ENCODE measurements at regions not wholly inside any gene's neighbourhood (a gene's known extent, or its start where the extent isn't known, plus 50 kb on each side); places are given as distances from the start of the nearest gene placed in this dataset.
A peak's percentile ranks its signal among the peaks of the same experiment; 100 is the strongest.
"Not testable (repeated sequence)": the region's sequence is repeated elsewhere in the genome, so short reads cannot be mapped to it uniquely, and the experiment has no call there.

DNA sequence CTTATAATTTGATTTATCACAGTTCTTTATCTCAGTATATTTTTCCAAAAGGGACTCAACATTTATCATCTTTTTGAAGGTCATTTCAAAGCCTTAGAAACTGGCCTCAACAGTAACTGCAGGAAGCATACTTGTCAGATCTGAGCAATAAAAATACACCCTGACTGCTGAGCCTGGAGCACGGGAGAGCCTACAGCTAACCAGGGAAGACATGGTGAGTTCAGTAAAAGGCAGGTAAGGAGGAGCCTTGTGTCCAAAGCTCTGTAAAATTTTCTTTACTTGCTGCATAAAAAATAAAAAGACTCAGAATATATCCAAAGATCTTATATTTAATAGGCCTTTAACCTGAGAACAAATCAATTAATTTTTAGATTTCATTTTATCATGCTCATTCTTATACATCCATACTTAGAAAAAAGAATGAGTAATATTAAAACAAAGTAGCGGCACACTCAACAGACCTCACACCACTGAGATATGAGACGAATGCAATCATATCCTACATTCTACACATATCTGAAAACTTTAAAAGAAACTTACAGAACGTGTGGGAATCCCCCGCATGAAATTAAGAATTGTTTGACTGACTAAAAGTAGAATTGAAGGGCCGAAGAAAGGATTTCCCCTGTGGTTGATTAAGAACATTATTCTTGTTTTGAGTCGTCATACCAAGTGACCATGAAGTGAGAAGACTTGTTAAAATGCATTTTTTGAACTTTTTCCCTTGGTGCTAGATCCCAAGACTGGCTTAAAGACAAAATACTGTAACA lies 296.4 kb upstream of the MKLN1 start:
- DNase-seq: no peak

DNA sequence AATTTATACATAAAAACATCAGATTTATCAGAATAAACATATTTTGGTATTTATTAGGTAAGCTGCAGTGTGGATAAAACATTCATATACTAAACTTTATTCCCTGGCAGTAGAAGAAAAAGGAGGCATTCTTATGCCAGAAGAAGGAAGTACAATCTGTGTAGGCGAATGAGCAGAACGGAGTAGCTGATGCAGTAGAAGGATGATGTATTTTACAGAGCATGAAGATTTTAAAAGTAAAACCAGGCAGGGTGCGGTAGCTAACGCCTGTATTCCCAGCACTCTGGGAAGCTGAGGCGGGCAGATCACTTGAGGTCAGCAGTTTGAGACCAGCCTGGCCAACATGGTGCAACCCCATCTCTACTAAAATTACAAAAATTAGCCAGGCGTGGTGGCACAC lies 294.9 kb upstream of the MKLN1 start:
- DNase-seq: no peak

DNA sequence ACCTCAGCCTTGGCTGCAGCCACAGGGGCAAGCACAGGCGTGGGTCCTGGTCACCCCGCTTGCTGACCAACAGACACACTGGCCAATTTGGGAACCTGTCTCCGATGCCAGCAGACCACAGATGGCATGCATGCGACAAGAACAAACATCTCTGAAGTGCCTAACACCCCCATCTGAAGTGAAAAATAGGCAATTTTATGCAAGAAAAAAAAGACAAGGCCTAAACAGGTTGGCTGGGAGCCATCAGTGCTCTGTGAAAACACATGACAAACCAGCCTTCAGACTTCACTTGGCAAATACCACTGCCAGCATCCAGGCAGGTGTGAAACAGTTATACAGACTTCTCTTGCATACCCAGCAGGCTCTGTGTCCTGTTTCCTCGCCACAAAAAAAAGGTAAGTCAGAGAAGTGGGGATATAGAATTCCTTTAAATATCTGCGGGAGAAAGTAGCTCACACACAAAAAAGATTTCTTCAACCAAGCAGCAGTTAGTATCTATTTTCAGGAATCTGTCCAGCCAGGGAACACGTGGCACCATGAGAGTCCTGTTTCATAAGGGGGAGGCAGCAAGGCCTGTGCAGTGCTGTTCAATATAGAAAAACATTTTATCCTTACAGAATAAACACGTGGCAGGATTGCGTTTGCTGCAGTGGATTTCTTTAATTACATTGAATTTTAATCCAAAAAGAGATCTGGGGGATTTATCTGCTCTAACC lies 293.4 kb upstream of the MKLN1 start:
- peak; percentile 79 for DNase-seq

DNA sequence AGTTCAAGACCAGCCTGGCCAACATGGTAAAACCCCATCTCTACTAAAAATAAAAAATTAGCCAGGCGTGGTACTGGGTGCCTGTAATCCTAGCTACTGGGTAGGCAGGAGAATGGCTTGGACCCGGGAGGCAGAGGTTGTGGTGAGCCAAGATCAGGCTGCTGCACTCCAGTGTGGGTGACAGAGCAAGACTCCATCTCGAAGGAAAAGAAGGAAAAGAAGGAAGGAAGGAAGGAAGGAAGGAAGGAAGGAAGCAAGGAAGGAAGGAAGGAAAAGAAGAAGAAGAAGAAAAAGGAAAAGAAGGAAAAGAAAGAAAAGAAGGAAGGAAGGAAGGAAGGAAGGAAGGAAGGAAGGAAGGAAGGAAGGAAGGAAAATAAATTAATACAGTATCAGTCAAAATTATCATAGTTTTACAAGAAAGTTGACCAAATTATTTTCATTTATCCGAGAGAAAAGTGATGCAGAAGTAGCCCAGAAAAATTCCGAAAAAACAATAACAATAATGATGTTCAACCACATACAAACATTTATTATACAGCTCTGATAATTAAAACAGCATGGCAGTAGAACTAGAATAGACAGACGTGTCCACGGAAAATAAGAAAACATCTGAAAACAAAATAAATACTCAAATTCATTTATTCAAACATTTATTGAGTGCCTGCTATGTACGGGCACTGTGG lies 292.4 kb upstream of the MKLN1 start:
- no peak for DNase-seq

DNA sequence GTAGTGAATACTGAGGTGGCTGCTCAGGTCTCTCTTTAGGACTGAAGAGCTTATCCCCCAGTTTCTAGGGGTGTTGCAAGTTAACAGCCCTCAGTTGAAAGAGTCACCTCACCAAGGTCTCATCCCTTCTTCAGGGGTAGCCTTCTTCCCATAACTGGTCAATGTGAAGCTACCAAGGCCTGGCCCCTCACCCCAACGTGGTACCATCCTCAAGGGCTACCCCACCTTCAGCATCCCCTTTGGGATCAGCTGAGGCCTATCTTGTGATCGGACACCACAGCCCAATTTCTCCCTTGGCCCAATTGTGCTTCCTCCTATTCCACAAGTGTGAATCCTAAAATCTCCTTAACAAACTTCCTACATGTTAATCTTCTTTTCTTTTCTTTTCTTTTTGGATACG lies 289.5 kb upstream of the MKLN1 start:
- no peak for DNase-seq

DNA sequence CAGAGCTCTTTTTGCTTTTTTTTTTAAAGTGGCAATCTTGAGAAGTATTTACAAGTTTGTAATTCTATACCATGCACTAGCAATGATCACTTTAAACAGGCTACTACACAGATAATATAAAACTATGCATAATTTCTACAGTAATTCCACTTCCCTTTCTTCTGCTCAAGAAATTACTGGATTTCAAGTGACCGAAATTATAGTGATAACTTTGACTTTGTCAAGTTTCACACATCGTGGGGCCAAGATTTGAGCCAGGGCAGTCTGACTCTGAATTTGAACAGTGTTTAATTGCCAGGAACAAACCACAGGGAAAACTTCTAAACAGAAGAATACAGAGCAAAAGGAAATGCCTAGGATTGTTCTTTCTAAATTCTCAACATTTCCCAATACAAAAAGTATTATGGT lies 288.3 kb upstream of the MKLN1 start:
- no peak for DNase-seq

DNA sequence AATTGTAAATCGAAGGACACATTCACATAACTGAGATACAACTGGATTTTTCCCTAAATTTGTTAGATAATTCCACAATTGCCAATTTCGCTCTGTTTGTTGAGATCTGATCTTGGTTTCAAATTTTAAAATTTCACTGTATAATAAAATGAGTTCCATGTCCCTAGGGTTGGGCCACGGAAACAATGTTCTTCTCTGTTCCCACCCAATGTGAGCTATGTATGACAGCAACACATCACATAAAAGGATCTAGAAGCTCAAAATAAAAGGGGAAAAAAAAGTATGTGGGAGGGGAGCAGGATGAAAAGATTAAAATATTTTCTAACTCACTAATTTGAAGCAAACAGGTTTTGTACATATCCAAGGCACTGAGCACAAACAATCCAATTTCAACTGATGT lies 287.8 kb upstream of the MKLN1 start:
- no peak for DNase-seq

DNA sequence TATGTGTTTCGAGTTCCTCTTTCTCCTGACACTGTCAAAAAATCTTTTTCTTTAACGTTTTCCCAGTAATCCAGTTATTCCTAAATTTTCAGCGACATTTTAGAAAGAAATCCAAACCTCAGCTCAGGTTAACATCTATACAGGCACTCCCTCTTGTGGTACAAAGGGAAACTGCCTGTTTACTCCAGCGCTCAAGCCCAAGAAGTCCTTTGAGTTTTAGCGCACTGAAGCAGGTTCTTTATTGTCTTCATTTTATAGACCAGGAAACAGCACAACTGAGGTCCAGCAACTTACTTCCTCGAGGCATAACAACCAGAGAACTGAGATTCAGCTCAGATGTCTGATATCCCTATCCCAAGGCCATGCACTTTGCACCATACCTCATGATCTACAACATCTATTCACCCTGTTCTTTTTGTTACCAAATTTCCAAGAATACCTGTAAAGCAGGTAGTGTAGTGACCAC lies 287.2 kb upstream of the MKLN1 start:
- peak; percentile 60 for DNase-seq

DNA sequence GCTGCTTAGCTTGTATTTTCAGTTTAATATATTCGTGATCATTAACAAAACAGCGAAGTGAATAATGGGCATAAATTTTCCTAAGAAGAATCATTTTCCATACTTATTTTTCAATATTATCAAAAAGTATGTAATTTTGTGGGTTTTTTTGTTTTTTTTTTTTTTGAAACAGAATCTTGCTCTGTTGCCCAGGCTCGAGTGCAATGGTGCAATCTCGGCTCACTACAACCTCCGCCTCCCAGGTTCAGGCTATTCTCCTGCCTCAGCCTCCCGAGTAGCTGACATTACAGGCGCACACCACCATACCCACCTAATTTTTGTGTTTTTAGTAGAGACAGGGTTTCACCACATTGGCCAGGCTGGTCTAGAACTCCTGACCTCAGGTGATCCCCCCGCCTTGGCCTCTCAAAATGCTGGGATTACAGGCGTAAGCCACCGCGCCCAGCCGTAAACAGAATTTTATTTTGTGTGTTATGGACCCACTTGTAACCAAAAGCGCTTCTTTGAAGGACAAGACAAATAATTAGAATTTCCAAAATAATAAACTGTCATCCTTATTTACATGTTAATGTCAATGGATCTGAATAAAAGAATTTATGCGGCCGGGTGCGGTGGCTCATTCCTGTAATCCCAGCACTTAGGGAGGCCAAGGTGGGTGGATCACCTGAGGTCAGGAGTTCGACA lies 286.5 kb upstream of the MKLN1 start:
- not testable (repeated sequence) for DNase-seq

DNA sequence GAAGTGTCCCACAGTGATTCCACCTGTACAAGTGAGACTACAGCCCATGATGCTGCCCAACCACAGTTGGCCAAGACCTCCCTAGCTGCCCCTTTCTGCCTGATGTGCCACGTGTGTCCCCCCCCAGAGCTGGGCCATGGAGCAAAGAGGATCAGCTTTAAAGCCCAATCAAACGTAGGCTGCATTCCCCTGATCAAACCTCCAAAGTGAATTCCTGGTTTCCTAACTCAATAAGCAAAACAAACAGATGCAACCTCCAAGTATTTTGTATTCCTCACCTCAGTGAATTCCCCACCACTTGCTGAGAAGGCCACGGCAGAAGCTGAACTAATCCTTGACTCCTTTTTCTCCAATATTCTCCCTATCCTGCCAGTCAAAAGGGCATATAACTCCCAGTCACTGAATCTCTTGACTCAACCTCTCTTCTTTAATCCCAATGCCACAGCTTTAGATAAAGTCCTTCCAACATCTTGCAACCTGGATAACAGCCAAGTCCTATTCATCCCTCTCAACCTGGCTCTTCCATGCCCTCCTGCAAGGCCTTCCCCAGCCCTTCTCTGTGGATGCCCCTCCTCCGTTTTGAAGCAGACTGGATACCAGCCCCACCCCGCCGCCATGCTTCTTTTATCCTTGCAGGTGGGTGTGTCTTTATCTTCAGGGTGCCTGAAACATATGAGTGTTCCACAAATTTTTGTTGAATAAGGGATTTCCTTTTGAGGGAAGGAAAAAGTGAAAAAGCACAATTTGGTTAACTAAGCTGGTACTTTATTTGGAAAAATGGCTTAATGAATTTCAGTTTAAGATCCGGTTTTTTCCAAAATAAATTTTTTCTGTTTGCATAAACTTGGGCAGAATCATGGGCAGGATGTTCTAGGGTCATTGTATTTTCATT lies 285.2 kb upstream of the MKLN1 start:
- DNase-seq: peak; percentile 8

DNA sequence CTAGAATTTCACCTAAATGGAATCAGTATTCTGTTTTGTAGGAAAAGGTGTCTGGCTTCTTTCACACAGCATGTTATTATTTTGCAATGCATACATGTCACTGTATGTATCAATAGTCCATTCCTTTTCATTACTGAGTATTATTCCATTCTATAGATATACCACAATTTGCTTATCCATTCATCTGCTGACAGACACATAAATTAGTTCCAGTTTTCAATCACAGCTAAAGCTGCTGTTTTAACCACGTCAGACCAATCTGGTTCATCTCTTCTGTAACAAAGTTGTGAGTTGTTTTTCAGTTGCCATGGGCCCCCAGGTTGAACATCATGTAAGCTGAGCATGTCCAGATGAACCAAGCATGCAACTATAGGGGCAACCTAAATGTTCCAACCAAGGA lies 282.1 kb upstream of the MKLN1 start:
- DNase-seq: no peak

DNA sequence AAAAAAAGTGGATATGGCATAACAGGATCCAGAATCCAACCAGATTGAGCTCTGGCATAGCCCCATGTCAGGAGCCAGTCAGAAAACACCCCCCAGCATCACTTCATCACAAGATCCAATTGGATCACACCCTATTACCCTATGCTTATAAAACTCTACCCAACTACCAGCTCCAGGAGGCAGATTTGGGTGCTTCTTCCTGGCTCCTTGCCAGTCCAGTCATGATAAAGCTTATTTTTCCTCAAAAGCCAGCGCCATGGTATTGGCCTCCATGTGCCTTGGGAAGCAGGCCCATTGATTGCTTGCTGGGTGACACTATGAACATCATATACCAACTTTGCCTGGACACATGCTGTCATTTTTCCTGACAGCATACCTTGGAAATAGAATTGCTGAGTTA lies 281.4 kb upstream of the MKLN1 start:
- DNase-seq: no peak

DNA sequence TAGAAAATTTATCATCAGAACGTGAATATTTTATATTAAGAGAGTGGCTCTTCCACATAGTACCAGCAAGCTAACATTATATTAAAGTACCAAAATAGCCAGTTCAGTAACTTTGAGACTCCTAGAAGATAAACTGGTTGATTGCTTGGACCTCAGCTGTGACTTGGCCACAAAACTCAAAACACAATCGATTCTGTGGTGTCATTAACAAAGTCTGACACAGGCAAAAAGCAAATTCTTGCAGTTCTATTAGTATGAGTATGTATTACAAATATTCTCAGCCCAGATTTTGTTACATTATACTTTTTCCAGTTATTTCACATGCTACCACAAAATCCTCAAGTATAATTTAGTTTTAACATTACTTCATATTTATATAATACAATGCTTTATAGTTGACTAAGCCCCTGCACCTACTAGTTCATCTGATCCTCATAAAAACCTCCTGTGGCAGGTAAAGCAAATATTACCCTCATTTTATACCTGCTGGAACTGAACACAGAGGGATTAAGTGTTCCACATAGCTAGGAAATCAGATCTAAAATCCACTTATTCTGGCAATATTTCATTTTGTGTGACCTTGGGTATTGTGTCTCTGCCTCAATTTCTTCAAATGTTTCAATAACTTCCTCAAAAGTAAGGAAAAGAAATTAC lies 279.9 kb upstream of the MKLN1 start:
- DNase-seq: no peak

DNA sequence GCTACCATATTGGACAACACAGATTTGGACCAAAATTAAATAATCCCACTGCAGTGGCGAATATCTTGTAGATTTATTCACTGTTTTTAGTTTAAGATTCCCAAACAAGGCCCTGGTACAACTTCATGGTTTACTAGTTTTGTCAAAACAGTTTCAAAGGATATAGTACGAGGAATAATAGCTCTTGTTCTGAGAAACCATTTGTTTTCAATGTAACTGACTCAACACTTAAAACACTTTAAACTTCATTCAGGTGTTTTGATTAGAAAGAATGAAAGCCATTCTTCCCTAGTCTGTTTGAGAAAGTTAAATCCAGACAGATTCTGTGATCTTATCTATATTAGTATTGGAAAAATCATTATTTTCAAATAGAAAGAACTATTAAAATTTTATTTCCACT lies 276.4 kb upstream of the MKLN1 start:
- no peak for DNase-seq

DNA sequence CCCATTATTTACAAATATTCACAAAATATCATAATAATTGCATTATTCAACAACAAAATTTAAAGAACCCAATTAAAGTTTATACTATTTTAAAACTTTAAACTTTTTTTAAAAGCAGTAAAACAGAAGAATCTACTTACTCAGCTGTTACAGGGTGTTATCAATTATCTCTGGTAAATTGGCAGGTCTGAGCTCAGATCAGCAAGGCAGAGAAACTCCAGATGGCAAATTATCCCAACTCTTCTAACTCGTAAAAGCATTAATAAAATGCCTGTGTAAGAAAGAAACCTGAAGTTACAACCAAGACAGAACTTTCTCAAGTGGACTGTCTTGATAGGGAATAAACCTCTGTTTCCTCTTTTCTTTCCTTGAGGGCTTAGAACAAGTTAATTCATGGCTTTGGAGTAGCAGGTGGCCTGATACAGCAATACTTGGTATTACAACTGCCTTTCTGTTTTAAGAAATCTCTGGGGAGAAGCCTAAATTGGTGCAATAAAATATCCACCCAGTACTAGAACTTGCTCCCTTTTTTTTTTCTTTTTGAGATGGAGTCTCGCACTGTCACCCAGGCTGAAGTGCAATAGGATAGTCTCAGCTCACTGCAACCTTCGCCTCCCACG lies 275.3 kb upstream of the MKLN1 start:
- DNase-seq: no peak

DNA sequence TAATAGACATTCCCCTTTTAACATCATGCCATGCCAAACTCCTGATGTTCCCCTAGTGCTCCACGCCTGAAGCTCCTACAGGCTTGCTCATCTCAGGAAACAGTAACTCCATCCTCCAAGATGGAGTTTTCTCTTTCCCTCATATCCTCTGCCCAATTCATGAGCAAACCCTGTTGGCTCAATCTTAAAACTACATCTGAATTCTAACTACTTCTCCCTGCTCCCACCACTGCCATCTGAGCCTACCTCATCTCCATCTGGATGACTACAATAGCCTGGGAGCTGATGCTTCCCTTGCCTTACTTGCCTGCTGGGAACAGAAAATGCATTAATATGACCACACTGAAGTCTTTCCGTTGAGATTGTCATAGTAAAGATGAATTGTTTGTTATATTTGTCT lies 271.7 kb upstream of the MKLN1 start:
- DNase-seq: no peak

DNA sequence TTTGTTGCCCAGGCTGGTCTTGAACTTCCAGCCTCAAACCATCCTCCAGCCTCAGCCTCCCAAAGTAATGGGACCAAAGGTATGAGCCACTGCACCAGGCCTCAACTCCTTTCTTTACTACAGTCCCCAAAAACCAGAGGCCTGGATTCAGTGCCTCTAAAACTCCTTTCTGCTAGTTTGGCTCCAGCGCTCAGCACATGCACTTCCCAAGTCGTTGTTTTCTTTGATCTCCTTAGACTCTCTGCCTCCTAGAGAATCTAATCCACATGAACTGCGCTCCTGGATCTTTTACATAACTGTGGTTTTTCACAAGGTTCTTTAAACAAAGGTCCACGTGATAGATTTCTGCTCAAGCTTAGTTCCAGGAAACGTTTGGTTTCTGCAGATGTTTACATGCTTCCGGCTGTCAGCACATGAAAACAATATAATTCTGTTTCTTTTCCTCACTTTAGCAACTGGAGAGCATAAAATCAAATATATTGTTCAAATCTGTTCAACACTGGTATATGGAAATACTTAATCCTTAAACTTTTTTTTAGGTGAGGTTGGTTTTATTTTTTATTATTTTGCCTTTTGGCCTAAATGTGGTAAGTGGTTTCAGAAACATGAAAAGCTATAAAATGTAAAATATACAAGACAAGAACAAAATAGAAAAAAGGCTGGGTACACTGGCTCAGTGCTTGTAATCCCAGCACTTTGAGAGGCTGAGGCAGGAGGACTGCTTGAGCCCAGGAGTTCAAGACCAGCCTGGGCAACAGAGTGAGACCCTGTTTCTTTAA lies 270.5 kb upstream of the MKLN1 start:
- no peak for DNase-seq

DNA sequence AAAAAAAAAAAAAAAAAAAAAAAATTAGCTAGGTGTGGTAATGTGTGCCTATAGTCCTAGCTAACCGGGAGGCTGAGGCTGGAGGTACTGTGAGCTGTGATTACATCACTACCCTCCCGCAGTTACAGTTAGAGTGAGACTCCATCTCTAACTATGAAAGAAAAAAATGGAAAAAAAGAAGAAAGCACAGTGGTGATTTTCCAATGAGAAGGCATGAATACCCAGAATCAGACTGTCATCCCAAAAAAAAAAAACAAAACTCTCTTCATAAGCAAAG lies 269.9 kb upstream of the MKLN1 start:
- DNase-seq: no peak

DNA sequence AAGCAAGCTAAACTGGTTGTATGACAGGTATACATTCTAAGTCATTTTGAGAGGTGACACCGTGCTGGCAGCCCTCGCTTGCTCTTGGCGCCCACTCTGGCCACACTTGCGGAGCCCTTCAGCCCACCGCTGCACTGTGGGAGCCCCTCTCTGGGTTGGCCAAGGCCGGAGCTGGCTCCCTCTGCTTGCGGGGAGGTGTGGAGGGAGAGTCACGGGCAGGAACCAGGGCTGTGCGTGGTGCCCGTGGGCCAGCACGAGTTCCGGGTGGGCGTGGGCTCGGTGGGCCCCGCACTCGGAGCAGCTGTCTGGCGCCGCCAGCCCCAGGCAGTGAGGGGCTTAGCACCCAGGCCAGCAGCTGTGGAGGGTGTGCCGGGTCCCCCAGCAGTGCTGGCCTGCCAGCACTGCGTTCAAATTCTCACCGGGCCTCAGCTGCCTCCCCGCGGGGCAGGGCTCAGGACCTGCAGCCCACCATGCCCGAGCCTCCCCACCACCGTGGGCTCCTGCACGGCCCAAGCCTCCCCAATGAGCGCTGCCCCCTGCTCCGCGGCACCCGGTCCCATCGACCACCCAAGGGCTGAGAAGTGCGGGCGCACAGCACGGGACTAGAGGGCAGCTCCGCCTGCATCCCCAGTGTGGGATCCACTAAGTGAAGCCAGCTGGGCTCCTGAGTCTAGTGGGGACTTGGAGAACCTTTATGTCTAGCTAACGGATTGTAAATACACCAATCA lies 269.0 kb upstream of the MKLN1 start:
- DNase-seq: not testable (repeated sequence)

DNA sequence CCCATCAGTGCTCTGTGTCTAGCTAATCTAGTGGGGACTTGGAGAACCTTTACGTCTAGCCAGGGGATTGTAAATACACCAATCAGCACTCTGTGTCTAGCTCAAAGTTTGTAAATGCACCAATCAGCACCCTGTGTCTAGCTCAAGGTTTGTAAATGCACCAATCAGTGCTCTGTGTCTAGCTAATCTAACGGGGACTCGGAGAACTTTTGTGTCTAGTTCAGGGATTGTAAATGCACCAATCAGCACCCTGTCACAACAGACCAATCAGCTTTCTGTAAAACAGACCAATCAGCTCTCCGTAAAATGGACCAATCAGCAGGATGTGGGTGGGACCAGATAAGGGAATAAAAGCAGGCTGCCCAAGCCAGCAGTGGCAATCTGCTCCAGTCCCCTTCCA lies 268.3 kb upstream of the MKLN1 start:
- DNase-seq: not testable (repeated sequence)
